Omental fat pad (tissue), 3 donors: ENCODE measurements at regions not wholly inside any gene's neighbourhood (a gene's known extent, or its start where the extent isn't known, plus 50 kb on each side); places are given as distances from the start of the nearest gene placed in this dataset.

ENCODE experiments used
- ATAC-seq: fragments of 150-250 bp; one replicate; pipeline ENCODE4 v1.9.1; 2016; ENCODE audit warnings: mild to moderate bottlenecking, moderate library complexity; ENCODE audit not compliant: low FRiP score
- DNase-seq: peaks from one replicate; pipeline ENCODE4 v3.0.0-alpha.2; 2019; ENCODE audit warnings: low spot score
- CTCF ChIP-seq, 3 donors: fragments of 450-650 bp; IDR thresholded peaks; one replicate each; pipeline ENCODE4 v1.5.1; 2016 to 2017; ENCODE audit warnings: antibody characterized with exemption in 3 of 3, mild to moderate bottlenecking in 3 of 3, moderate library complexity in 2 of 3

GRCh38 chr14:61602003-61602732 is 93.1 kb upstream of the HIF1A start:
- ATAC-seq = no peak
- no peak for DNase-seq
- no peak for TF ChIP-seq CTCF (IDR thresholded peaks at IDR 0.05)

- TF ChIP-seq CTCF (IDR thresholded peaks at IDR 0.05) = no peak
- DNase-seq = no peak
- no peak for ATAC-seq
Measured at GRCh38 chr14:61602733-61603077, 92.6 kb upstream of the HIF1A start.

- DNase-seq (no peak), ATAC-seq (no peak)
- no peak for TF ChIP-seq CTCF (IDR thresholded peaks at IDR 0.05)
Measured at GRCh38 chr14:61603736-61604135, 91.6 kb upstream of the HIF1A start.

- no peak for TF ChIP-seq CTCF (IDR thresholded peaks at IDR 0.05)
- no peak for ATAC-seq
- no peak for DNase-seq
Measured at GRCh38 chr14:61607570-61608244, 87.6 kb upstream of the HIF1A start.

GRCh38 chr14:61608245-61609165 is 86.8 kb upstream of the HIF1A start:
- TF ChIP-seq CTCF (IDR thresholded peaks at IDR 0.05) = no peak
- DNase-seq = no peak
- ATAC-seq = no peak

- no peak for TF ChIP-seq CTCF (IDR thresholded peaks at IDR 0.05)
- ATAC-seq (peak; percentile 47), DNase-seq (no peak)
Measured at GRCh38 chr14:61609191-61609843, 86.0 kb upstream of the HIF1A start.
